ENCODE measurements at regions not wholly inside any gene's neighbourhood (a gene's known extent, or its start where the extent isn't known, plus 50 kb on each side); places are given as distances from the start of the nearest gene placed in this dataset.

DNA sequence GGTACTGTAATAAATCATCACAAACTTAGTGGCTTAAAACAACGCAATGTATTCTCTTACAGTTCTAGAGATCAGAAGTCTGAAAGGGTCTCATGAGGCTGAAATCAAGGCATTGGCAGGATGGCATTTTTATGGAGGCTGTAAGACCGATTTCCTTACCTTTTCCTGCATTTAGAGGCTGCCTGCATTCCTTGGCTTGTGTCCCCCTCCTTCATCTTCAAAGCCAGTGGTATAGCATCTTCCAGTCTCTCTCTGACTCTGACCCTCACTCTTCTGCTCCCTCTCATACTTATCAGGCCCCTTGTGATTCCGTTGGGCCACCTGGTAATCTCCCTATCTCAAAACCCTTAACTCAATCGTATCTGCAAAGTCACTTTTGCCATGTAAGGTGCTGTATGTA is 258.2 kb upstream of the JADE1 start:
- intact Hi-C loops (cut with DNase I; ENCODE audit: low total_unique reads) = loop anchor here (10.0 kb wide), 1 partner anchor 314 kb away; no protein-coding TSS in a partner anchor
- Histone ChIP-seq H3K9me3 (no peaks in the 10 kb centered on the region), H3K27me3 (no peaks in the 10 kb centered on the region)

DNA sequence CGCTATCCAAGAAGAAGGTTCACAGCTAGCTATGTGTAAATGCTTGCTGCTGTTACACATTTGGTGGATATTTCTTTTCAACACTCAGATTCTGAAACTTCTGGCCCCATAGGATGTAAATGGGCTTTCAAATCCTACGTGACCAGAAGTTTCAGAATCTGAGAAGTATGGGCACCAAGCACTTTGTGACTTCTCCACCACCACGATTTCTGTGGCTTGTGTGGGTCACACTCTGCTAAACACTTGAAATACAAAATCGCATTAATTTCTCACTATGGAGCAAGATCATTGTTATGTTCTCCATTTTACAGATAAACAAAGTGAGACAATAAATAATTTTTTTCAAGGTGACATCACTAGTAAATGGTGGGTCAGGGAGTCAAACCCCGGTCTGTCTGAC is 259.4 kb upstream of the JADE1 start:
- H3K9me3 ChIP-seq = no peaks in the 10 kb centered on the region
- no peak for DNase-seq
- H3K27me3 ChIP-seq = no peaks in the 10 kb centered on the region
- peaks cover 8 to 18% (median 17%) of the 10 kb centered on the region in 4 donors for H3K4me1 ChIP-seq
- no peak overlapping the region for H3K27ac ChIP-seq
- WGBS, 5 donors = 92 to 95% (median 93%) methylated on average over 5 of the region's 5 CpGs
- H3K36me3 ChIP-seq = no peaks in the 10 kb centered on the region
- H3K4me3 ChIP-seq = no peak overlapping the region
- TF ChIP-seq, protein P1, sequence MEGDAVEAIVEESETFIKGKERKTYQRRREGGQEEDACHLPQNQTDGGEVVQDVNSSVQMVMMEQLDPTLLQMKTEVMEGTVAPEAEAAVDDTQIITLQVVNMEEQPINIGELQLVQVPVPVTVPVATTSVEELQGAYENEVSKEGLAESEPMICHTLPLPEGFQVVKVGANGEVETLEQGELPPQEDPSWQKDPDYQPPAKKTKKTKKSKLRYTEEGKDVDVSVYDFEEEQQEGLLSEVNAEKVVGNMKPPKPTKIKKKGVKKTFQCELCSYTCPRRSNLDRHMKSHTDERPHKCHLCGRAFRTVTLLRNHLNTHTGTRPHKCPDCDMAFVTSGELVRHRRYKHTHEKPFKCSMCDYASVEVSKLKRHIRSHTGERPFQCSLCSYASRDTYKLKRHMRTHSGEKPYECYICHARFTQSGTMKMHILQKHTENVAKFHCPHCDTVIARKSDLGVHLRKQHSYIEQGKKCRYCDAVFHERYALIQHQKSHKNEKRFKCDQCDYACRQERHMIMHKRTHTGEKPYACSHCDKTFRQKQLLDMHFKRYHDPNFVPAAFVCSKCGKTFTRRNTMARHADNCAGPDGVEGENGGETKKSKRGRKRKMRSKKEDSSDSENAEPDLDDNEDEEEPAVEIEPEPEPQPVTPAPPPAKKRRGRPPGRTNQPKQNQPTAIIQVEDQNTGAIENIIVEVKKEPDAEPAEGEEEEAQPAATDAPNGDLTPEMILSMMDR (IDR thresholded peaks at IDR 0.05) = no peak
- intact Hi-C loops (cut with DNase I; ENCODE audit: low total_unique reads) = loop anchor here (10.0 kb wide), 1 partner anchor 315 kb away; no protein-coding TSS in a partner anchor

More for the DNA sequence above, 258.2 kb upstream of the JADE1 start:
- WGBS, 5 donors = 89 to 96% (median 91%) methylated on average over 4 of the region's 4 CpGs
- peaks cover 8 to 18% (median 17%) of the 10 kb centered on the region in 4 donors for H3K4me1 ChIP-seq
- TF ChIP-seq POLR2AphosphoS5 (IDR thresholded peaks at IDR 0.05) = no peak
- no peak for TF ChIP-seq EP300 (IDR thresholded peaks at IDR 0.05)
- no peak for TF ChIP-seq POLR2A (IDR thresholded peaks at IDR 0.05)
- TF ChIP-seq, protein P1 (IDR thresholded peaks at IDR 0.05) = no peak
- H3K4me3 ChIP-seq = no peak overlapping the region
- H3K36me3 ChIP-seq = no peaks in the 10 kb centered on the region
- H3K27ac ChIP-seq = no peak overlapping the region
- DNase-seq = no peak

DNA sequence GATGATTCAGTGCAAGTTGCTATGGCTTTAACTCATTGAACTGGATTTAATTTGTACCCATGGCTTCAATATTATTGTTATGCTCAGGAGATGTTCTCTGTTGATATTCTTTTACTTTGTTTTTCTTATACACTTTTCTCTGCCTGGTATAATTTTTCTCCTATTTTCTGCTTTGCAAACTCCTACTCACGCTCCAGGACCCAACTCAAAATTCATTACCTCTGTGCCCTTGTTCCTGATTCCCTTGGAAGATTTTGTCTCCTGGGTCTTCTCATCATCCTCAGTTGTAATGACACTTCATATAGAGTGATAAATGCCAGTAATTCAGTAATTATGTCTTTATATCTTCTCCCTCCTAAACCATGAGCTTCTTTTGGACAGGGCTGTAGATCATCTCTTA is 259.9 kb upstream of the JADE1 start:
- Histone ChIP-seq H3K27me3 (no peaks in the 10 kb centered on the region), H3K4me3 (no peak overlapping the region), H3K27ac (no peak overlapping the region), H3K36me3 (no peaks in the 10 kb centered on the region), H3K9me3 (no peaks in the 10 kb centered on the region), H3K4me1 (peaks cover 8 to 18% (median 16%) of the 10 kb centered on the region in 4 donors)
- WGBS, 5 donors = 94 to 100% (median 95%) methylated on average over 1 of the region's 1 CpG
- intact Hi-C loops (cut with DNase I; ENCODE audit: low total_unique reads) = loop anchor here (10.0 kb wide), 1 partner anchor 315 kb away; no protein-coding TSS in a partner anchor
- TF ChIP-seq, protein P1 (IDR thresholded peaks at IDR 0.05) = no peak
- TF ChIP-seq POLR2A (IDR thresholded peaks at IDR 0.05) (no peak), POLR2AphosphoS5 (IDR thresholded peaks at IDR 0.05) (no peak), EP300 (IDR thresholded peaks at IDR 0.05) (no peak)
- no peak for DNase-seq

GRCh38 chr4:128548381-128548780 is 260.8 kb upstream of the PGRMC2 start:
- no peak overlapping the region for H3K4me3 ChIP-seq
- no peak for DNase-seq
- H3K36me3 ChIP-seq = no peaks in the 10 kb centered on the region
- WGBS, 5 donors = 77 to 91% (median 84%) methylated on average over 1 of the region's 1 CpG
- intact Hi-C loops (cut with DNase I; ENCODE audit: low total_unique reads) = no loop called here
- H3K9me3 ChIP-seq = no peaks in the 10 kb centered on the region
- H3K27ac ChIP-seq = no peak overlapping the region
- no peak for TF ChIP-seq POLR2AphosphoS5 (IDR thresholded peaks at IDR 0.05)
- TF ChIP-seq EP300 (IDR thresholded peaks at IDR 0.05) = no peak
- TF ChIP-seq, protein P1 (IDR thresholded peaks at IDR 0.05) = no peak
- TF ChIP-seq POLR2A (IDR thresholded peaks at IDR 0.05) = no peak
- H3K4me1 ChIP-seq = peaks cover 0 to 7% (median 6%) of the 10 kb centered on the region in 4 donors
- no peaks in the 10 kb centered on the region for H3K27me3 ChIP-seq
